ENCODE measurements at regions not wholly inside any gene's neighbourhood (a gene's known extent, or its start where the extent isn't known, plus 50 kb on each side); places are given as distances from the start of the nearest gene placed in this dataset.

- Histone ChIP-seq H4K20me1 (ENCODE audit: insufficient read depth) (no peaks in the 10 kb centered on the region), H3K36me3 (ENCODE audit: control insufficient read depth in 1 of 2, insufficient read depth in 2 of 2, low read length in 2 of 2) (no peaks in the 10 kb centered on the region), H3K4me3 (replicated peaks in 1 of 2; ENCODE audit: low read depth in 1 of 2, low read length in 2 of 2) (no peak overlapping the region), H3K27me3 (ENCODE audit: insufficient read depth, low read length) (no peaks in the 10 kb centered on the region), H3K79me2 (ENCODE audit: insufficient read depth, low read length) (no peaks in the 10 kb centered on the region), H3K4me1 (ENCODE audit: control insufficient read depth in 1 of 2, insufficient read depth in 2 of 2, low read length in 2 of 2) (no peaks in the 10 kb centered on the region), H2AFZ (ENCODE audit: low read depth, low read length, poor library complexity, severe bottlenecking) (no peak overlapping the region), H3K9me2 (ENCODE audit: insufficient read depth) (no peaks in the 10 kb centered on the region), H3K9ac (ENCODE audit: low read length) (no peak overlapping the region), H3K4me2 (ENCODE audit: low read length) (no peak overlapping the region), H3K27ac (ENCODE audit: low read depth, low read length) (no peak overlapping the region), H3K9me3 (ENCODE audit: control insufficient read depth in 1 of 2, insufficient read depth in 1 of 2, low read depth in 1 of 2, low read length in 2 of 2) (peaks cover 6 to 19% of the 10 kb centered on the region in 2 experiments; a peak in 2 of 4 replicates)
- no peak for TF ChIP-seq SP1 (IDR thresholded peaks at IDR 0.05; ENCODE audit: low read depth)
- no peak for TF ChIP-seq RAD21 (IDR thresholded peaks at IDR 0.05; ENCODE audit: low read depth)
- no peak for TF ChIP-seq EZH2phosphoT487 (IDR thresholded peaks at IDR 0.05; ENCODE audit: borderline replicate concordance)
- no peak for TF ChIP-seq ELF1 (IDR thresholded peaks at IDR 0.05; ENCODE audit: borderline replicate concordance, low read depth)
- no peak for TF ChIP-seq SRF (IDR thresholded peaks at IDR 0.05; ENCODE audit: low read depth)
- no peak for TF ChIP-seq JUND (IDR thresholded peaks at IDR 0.05)
- TF ChIP-seq TCF7L2 (IDR thresholded peaks at IDR 0.05; ENCODE audit: borderline replicate concordance, extremely low read depth, insufficient read depth, insufficient read length): no peak
- no peak for TF ChIP-seq ZBTB33 (IDR thresholded peaks at IDR 0.05; ENCODE audit: extremely low read depth, insufficient replicate concordance, low read length)
- DNase-seq (ENCODE audit: low read depth, low spot score) (no peak), ATAC-seq (no peak)
- intact Hi-C loops (cut with micrococcal nuclease): no loop called here
- ChIA-PET CTCF (no interaction called here), RAD21 (ENCODE audit: low non-redundant PET in 1 of 2, low total read pairs in 2 of 2, uncharacterized antibody in 2 of 2, unreplicated experiment in 2 of 2) (no interaction called here), POLR2A (no interaction called here)
- BruUV-seq (replicated peaks): no TSS peak
These were observed 1721.6 kb downstream of the TP53TG3F start for GRCh38 chr16:35180970-35181369.

- H3K9me3 ChIP-seq (ENCODE audit: control insufficient read depth in 1 of 2, insufficient read depth in 1 of 2, low read depth in 1 of 2, low read length in 2 of 2): peaks cover under 1 to 23% of the 10 kb centered on the region in 2 experiments; a peak in 2 of 4 replicates
- RAD21 ChIA-PET (ENCODE audit: low non-redundant PET in 1 of 2, low total read pairs in 2 of 2, uncharacterized antibody in 2 of 2, unreplicated experiment in 2 of 2): no interaction called here
- TF ChIP-seq SIN3A (IDR thresholded peaks at IDR 0.05; ENCODE audit: low read depth): no peak
- TF ChIP-seq ELF1 (IDR thresholded peaks at IDR 0.05; ENCODE audit: borderline replicate concordance, low read depth): no peak
- TF ChIP-seq EZH2 (IDR thresholded peaks at IDR 0.05): no peak
- no peak for TF ChIP-seq ZBTB33 (IDR thresholded peaks at IDR 0.05; ENCODE audit: extremely low read depth, insufficient replicate concordance, low read length)
- TF ChIP-seq ZNF274 (IDR thresholded peaks at IDR 0.05; ENCODE audit: low read depth, low read length): no peak
- TF ChIP-seq CBX3 (IDR thresholded peaks at IDR 0.05; ENCODE audit: low read depth): no peak
These were observed 1722.1 kb downstream of the TP53TG3F start for GRCh38 chr16:35181422-35182030.

More at GRCh38 chr16:35181422-35182030, 1722.1 kb downstream of the TP53TG3F start:
- no peak for ATAC-seq
- H4K20me1 ChIP-seq (ENCODE audit: insufficient read depth): no peaks in the 10 kb centered on the region
- POLR2A ChIA-PET: no interaction called here
- intact Hi-C loops (cut with micrococcal nuclease): no loop called here
- H3K4me1 ChIP-seq (ENCODE audit: control insufficient read depth in 1 of 2, insufficient read depth in 2 of 2, low read length in 2 of 2): no peaks in the 10 kb centered on the region
- no TSS peak for BruUV-seq (replicated peaks)
- H2AFZ ChIP-seq (ENCODE audit: low read depth, low read length, poor library complexity, severe bottlenecking): no peak overlapping the region
- H3K27me3 ChIP-seq (ENCODE audit: insufficient read depth, low read length): no peaks in the 10 kb centered on the region
- CTCF ChIA-PET: no interaction called here
- H3K9ac ChIP-seq (ENCODE audit: low read length): no peak overlapping the region
- no peak for DNase-seq (ENCODE audit: low read depth, low spot score)
- H3K4me3 ChIP-seq (replicated peaks in 1 of 2; ENCODE audit: low read depth in 1 of 2, low read length in 2 of 2): no peak overlapping the region
- no peaks in the 10 kb centered on the region for H3K36me3 ChIP-seq (ENCODE audit: control insufficient read depth in 1 of 2, insufficient read depth in 2 of 2, low read length in 2 of 2)
- no peaks in the 10 kb centered on the region for H3K9me2 ChIP-seq (ENCODE audit: insufficient read depth)
- H3K4me2 ChIP-seq (ENCODE audit: low read length): no peak overlapping the region
- H3K27ac ChIP-seq (ENCODE audit: low read depth, low read length): no peak overlapping the region
- H3K79me2 ChIP-seq (ENCODE audit: insufficient read depth, low read length): no peaks in the 10 kb centered on the region

All from HCT116 (cell line).